ENCODE measurements at regions not wholly inside any gene's neighbourhood (a gene's known extent, or its start where the extent isn't known, plus 50 kb on each side); places are given as distances from the start of the nearest gene placed in this dataset.
"Not testable (repeated sequence)": the region's sequence is repeated elsewhere in the genome, so short reads cannot be mapped to it uniquely, and the experiment has no call there.

- no peak for DNase-seq
Measured at GRCh38 chr3:35950021-35950420, 310.7 kb downstream of the ARPP21 start.

- no peak for DNase-seq
Measured at GRCh38 chr3:35954413-35954812, 315.1 kb downstream of the ARPP21 start.

DNA sequence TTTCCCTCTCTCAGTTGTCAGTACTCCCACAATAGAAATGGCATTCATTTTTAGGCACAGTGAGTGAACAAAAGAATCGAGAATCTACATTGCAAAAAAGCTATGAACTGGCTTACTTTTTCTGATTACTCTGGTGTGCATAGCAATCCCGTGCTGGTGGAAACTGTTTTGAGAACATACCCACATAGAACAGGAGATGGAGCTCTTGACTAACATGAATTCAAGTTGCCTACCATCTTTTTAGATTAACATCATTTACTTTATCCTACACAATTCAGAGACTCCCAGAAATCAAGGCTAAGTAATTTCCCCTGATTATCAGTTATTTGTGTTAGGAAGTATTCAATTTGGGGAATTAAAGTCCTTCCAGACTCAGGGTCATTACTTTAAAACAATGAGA, 326.6 kb downstream of the ARPP21 start:
- no peak for DNase-seq

GRCh38 chr3:35966629-35967464, 327.5 kb downstream of the ARPP21 start:
- DNase-seq: no peak

DNA sequence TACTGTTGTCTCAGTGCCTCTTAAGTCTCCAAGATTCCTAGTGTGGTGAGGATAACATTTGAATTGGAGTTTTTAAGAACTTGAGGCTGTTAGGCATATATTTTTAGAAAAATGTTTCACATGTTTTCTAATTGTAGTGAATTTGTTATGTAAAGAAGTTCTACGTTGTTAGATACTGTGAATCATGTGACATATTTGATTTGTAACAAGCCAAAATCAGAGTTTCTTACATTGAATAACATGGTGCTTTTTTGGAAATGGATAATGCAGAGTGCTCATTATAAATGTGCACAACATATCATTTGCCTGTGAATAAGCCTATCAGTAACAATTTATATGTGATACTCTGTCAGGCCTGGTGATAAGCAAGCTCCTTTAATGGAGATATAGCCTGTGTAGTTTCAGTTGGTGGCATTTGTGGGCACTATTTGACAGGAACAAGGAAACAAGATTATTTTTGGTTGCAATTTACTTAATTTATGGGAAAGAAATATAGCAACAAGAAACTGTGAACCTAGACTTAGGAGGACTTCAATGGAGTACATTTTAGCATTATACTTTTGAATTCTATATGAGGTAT, 328.8 kb downstream of the ARPP21 start:
- DNase-seq: no peak

DNA sequence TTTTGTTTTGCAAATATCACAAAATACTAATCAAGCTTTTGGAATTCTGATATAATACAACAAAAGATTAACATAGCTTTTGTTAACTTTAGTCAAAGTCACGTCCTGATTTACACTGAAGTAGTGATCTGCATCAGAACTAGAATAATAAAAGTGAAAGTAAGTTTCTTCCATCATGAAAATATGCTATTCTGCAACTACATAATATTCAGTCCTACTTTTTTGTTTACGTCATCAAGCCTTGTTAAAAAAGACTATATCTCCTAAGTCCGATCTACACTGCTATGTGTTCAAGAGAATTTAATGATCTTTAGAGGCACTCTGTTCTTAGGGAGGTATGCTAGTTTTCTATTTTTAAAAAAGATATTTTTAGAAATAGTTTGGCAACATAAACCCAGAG, 330.1 kb downstream of the ARPP21 start:
- no peak for DNase-seq

GRCh38 chr3:35970793-35971192, 331.5 kb downstream of the ARPP21 start:
- DNase-seq: no peak

DNA sequence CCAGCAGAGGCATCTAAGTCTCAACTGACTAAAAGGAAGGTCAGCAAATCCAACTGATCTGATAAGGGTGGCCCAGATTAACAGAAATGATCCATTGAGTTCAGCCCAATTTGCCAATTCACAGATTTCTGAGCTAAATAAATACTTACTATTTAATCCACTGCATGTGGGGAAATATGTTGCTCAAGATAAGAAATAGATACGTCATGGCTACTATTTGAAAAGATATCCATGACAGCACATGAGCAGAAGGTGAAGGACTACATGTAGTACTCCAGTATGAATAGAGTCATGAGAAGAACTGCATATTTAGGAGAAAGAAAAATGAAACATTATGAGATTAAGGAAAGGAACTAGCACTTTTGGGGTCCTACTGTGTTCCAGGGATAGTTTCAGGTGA, 332.4 kb downstream of the ARPP21 start:
- DNase-seq: no peak

DNA sequence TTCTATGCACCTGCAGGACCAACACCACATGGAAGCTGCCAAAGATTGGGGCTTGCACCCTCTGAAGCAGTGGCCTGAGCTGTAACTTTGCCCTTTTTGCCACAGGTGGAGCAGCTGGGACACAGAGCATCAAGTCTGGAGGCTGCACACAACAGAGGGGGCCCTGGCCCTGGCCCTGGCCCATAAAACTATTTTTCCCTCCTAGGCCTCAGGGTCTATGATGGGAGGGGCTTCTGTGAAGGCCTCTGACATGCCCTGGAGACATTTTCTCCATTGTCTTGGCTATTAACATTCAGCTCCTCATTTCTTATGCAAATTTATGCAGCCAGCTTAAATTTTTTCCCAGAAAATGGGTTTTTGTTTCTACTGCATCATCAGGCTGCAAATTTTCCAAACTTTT, 335.5 kb downstream of the ARPP21 start:
- DNase-seq: no peak

GRCh38 chr3:35986161-35986560, 346.8 kb downstream of the ARPP21 start:
- DNase-seq: no peak

- no peak for DNase-seq
Measured at GRCh38 chr3:35987386-35987785, 348.1 kb downstream of the ARPP21 start.

DNA sequence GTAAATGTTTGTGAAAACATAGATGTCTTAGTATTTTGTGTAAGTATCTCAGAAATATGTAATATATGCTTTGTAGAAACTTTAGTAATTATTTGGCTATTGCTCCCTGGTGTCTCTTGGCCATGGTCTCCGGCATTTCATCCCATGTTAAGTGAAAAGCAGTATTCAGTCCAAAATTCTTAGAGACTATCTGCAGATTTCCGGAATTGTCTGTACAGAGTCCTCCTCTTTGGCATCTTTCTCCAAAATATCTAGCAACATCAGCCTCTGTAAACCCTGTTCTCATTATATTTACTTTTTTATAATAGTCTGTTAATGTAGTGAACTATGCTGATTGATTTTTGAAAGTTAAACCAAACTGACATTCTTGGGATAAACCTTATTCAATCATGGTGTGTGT, 352.7 kb downstream of the ARPP21 start:
- DNase-seq: no peak

DNA sequence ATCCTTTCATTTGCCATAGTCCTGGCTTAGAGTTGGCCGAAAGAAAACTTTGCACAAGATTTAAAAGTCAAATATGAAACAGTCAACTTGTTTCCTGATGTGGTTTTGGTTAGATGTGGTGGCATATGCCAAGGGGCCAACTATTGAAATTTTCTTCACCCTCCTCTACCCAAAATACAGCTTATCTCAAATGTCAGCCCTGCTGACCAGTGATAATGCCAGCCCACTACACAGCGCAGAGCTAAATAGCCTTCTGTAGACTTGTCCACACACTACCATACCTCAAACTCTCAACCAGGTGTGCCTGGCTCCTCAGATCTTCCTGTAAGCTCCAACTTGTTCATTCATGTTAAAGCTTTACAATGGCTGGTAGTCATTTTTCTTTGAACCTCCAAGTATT, 368.5 kb upstream of the STAC start:
- no peak for DNase-seq

DNA sequence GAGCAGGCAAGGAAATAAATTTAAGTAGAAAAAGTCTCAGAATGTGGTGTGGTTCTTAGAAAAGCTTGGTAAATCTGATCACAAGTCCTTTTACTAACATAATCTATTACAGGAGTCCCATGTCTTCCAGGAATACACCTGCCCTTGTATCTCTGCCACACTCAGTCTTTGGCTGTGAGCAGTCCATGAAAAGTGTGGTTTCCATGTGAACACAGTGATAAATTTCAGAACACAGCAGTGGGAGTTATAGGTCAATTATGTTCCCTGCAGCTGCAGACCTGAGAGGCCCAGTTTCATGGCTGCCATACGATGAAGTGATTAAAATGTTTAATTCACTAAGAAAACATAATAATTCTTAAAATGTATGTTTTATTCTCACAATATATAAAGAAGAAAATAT, 366.9 kb upstream of the STAC start:
- no peak for DNase-seq

DNA sequence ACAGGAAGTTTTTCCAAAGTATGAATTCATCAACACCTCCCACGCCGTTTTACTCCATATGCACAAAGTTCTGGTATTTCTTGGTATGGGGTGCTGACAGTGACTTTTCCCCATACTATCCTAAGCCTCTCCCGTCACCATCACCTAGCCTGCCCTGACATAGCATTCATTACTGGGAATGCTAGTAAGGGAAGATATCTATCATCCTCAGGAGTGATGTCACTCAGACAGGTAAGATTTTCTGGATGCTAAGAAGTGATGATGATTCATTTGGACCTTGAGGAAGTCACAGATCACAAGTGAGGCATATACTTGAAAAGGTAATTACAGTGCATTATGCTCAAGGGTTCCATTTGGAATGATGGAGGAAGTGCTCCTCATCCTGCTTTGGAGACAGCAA, 355.1 kb upstream of the STAC start:
- no peak for DNase-seq

GRCh38 chr3:36032180-36033047, 347.9 kb upstream of the STAC start:
- no peak for DNase-seq

DNA sequence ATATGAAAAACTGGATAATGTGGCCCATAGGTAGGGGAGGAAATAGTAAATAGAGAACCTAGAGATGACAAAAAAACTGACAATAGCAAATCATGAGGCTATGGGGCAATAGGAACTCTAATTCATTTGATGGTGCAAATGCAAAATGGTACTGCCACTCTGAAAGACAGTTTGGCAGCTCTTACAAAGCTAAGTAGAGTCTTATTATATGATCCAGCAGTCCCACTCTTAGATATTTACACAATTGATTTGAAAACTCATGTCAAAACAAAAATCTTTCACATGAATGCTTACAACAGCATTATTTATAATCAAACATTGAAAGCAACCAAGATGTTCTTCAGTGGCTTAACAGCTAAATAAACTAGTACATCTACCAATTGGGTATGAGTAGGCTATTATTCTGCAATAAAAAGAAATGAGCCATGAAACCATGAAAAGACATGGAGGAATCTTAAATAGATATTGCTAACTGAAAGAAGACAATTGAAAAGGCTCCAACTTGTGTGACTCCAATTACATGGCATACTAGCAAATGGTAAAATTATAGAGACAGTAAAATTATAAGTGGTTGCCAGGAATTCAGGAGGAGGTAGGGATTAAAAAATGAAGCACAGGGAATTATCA, 321.8 kb upstream of the STAC start:
- DNase-seq: no peak

- no peak for DNase-seq
Measured at GRCh38 chr3:36060950-36061349, 319.4 kb upstream of the STAC start.

DNA sequence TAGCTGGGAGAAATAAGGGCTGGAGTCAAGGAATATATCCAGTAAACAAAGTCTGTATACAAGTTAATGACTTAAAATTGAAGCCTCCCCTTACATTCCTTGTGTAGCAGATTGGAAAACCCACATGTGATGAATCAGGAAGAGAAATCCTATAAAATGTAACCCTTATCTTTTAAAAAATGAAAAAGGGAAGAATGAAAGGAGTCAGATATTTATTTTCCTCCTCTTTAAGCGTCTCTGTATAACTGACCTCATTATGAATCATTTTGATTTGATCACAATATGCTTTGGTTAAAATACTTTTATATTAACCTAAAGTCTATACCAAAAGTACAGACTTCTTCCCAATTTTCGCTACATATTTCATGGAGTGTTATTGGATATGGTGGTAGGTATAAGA, 316.3 kb upstream of the STAC start:
- no peak for DNase-seq

DNA sequence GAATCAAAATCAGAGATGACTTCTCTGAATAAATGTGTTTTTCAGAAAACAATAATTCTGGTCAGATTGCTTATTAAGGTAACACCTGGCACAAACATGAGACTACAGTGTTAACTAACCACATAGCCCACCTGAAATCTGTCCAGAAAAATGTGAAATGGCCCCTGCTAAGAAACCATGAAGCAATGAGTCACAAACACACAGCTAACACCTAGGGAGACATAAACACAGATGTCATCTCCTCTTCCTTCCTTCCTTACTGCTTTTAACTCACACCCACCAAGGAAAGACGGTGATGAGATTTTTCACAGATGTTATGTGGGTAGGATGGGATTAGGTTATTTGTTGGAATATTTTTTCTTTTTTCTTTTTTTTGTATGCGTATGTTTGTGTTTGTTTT, 315.0 kb upstream of the STAC start:
- no peak for DNase-seq

DNA sequence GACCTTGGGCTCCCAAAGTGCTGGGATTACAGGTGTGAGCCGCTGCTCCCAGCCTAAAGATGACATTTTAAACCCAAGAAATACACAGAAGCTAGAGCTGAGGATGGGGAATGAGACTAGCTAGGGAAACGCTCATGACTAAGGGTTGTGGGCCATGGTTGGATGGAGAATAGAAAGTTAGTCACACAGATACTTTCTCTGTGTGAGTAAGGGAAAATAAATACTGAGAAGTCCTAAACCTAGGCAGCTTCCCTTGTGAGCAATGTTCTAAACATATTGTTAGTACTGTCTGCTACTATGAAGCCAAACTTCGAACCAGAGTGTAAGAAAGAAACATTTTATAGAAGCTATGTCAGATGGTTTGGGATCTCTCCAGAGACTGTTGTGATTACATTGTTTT, 304.8 kb upstream of the STAC start:
- DNase-seq: no peak

DNA sequence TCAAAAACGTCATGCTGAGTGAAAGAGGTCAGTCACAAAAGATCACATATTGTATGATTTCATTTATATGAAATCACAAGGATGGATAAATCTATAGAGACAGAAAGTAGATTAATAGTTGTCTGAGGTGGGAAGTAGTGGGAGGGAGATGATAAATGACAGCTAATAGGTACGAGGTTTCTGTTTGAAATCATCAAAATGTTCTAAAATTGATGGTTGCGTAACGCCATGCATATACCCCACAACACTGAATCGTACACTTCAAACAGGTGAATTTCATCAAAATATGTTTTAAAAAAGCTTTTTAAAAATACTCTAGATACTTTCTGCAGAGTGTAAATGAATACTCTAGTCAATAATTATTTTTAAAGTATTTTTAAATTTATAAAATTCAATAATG, 303.0 kb upstream of the STAC start:
- no peak for DNase-seq

GRCh38 chr3:36082958-36083357, 297.3 kb upstream of the STAC start:
- not testable (repeated sequence) for DNase-seq

Data from NCI-H1930 (cell line).